ENCODE measurements at regions not wholly inside any gene's neighbourhood (a gene's known extent, or its start where the extent isn't known, plus 50 kb on each side); places are given as distances from the start of the nearest gene placed in this dataset.

DNA sequence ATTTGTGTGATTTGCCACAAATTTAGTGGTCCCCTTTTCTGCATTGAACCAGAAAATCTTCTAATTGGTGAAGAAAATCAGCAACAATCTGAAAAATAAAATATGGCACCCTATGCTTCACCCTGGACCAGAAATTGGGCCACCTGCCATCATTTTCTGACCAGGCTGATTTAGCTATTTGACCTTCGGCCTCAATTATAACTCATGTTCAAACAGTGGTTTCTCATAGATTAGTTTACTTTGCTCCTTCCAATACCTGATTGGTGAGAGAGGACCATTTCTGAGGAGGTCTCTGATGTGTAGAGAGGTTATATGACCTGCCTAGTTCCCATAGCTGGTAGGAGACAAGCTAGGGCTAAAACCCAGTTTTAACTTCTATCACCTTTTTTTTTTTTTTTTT, 59.0 kb downstream of the PTTG1 start:
- H3K27me3 ChIP-seq (ENCODE audit: control insufficient read depth in 4 of 4, insufficient read depth in 4 of 4, low read length in 3 of 4) = no peaks in the 10 kb centered on the region
- H3K27ac ChIP-seq (ENCODE audit: low read depth in 1 of 2, low read length in 2 of 2) = no peak overlapping the region
- TF ChIP-seq RXRA (IDR thresholded peaks at IDR 0.05) (no peak), TAF1 (conservative IDR thresholded peaks at IDR 0.05) (no peak), JUND (IDR thresholded peaks at IDR 0.05) (no peak), HNF4A (conservative IDR thresholded peaks at IDR 0.05) (no peak), GABPA (IDR thresholded peaks at IDR 0.05 in 1 of 2, conservative IDR thresholded peaks at IDR 0.05 in 1 of 2) (no peak), FOXA1 (IDR thresholded peaks at IDR 0.05) (no peak), FOXA2 (IDR thresholded peaks at IDR 0.05) (no peak), YY1 (IDR thresholded peaks at IDR 0.05) (no peak), RAD21 (IDR thresholded peaks at IDR 0.05) (no peak), EGR1 (IDR thresholded peaks at IDR 0.05; ENCODE audit: low read depth in 2 of 2) (no peak), HNF4G (IDR thresholded peaks at IDR 0.05) (no peak), NR2F2 (IDR thresholded peaks at IDR 0.05) (no peak), SP1 (IDR thresholded peaks at IDR 0.05) (no peak)
- TF ChIP-seq, protein P1, sequence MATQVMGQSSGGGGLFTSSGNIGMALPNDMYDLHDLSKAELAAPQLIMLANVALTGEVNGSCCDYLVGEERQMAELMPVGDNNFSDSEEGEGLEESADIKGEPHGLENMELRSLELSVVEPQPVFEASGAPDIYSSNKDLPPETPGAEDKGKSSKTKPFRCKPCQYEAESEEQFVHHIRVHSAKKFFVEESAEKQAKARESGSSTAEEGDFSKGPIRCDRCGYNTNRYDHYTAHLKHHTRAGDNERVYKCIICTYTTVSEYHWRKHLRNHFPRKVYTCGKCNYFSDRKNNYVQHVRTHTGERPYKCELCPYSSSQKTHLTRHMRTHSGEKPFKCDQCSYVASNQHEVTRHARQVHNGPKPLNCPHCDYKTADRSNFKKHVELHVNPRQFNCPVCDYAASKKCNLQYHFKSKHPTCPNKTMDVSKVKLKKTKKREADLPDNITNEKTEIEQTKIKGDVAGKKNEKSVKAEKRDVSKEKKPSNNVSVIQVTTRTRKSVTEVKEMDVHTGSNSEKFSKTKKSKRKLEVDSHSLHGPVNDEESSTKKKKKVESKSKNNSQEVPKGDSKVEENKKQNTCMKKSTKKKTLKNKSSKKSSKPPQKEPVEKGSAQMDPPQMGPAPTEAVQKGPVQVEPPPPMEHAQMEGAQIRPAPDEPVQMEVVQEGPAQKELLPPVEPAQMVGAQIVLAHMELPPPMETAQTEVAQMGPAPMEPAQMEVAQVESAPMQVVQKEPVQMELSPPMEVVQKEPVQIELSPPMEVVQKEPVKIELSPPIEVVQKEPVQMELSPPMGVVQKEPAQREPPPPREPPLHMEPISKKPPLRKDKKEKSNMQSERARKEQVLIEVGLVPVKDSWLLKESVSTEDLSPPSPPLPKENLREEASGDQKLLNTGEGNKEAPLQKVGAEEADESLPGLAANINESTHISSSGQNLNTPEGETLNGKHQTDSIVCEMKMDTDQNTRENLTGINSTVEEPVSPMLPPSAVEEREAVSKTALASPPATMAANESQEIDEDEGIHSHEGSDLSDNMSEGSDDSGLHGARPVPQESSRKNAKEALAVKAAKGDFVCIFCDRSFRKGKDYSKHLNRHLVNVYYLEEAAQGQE (IDR thresholded peaks at IDR 0.05) = no peak
- TF ChIP-seq, protein P2, sequence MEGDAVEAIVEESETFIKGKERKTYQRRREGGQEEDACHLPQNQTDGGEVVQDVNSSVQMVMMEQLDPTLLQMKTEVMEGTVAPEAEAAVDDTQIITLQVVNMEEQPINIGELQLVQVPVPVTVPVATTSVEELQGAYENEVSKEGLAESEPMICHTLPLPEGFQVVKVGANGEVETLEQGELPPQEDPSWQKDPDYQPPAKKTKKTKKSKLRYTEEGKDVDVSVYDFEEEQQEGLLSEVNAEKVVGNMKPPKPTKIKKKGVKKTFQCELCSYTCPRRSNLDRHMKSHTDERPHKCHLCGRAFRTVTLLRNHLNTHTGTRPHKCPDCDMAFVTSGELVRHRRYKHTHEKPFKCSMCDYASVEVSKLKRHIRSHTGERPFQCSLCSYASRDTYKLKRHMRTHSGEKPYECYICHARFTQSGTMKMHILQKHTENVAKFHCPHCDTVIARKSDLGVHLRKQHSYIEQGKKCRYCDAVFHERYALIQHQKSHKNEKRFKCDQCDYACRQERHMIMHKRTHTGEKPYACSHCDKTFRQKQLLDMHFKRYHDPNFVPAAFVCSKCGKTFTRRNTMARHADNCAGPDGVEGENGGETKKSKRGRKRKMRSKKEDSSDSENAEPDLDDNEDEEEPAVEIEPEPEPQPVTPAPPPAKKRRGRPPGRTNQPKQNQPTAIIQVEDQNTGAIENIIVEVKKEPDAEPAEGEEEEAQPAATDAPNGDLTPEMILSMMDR (IDR thresholded peaks at IDR 0.05; ENCODE audit: low read depth, low read length, missing input control) = no peak
- TF ChIP-seq, protein P3, sequence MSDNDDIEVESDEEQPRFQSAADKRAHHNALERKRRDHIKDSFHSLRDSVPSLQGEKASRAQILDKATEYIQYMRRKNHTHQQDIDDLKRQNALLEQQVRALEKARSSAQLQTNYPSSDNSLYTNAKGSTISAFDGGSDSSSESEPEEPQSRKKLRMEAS (IDR thresholded peaks at IDR 0.05) = no peak
- TF ChIP-seq, protein P4, sequence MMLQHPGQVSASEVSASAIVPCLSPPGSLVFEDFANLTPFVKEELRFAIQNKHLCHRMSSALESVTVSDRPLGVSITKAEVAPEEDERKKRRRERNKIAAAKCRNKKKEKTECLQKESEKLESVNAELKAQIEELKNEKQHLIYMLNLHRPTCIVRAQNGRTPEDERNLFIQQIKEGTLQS (IDR thresholded peaks at IDR 0.05) = no peak
- TF ChIP-seq, protein P5, sequence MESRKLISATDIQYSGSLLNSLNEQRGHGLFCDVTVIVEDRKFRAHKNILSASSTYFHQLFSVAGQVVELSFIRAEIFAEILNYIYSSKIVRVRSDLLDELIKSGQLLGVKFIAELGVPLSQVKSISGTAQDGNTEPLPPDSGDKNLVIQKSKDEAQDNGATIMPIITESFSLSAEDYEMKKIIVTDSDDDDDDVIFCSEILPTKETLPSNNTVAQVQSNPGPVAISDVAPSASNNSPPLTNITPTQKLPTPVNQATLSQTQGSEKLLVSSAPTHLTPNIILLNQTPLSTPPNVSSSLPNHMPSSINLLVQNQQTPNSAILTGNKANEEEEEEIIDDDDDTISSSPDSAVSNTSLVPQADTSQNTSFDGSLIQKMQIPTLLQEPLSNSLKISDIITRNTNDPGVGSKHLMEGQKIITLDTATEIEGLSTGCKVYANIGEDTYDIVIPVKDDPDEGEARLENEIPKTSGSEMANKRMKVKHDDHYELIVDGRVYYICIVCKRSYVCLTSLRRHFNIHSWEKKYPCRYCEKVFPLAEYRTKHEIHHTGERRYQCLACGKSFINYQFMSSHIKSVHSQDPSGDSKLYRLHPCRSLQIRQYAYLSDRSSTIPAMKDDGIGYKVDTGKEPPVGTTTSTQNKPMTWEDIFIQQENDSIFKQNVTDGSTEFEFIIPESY (IDR thresholded peaks at IDR 0.05) = no peak
- no peaks in the 10 kb centered on the region for H3K36me3 ChIP-seq (ENCODE audit: control insufficient read depth in 4 of 4, insufficient read depth in 3 of 4, low read depth in 1 of 4, low read length in 3 of 4)
- H3K4me3 ChIP-seq (ENCODE audit: low read depth in 1 of 3, low read length in 3 of 3) = no peak overlapping the region
- no peak for DNase-seq (ENCODE audit: low spot score)
- no peaks in the 10 kb centered on the region for H3K9me3 ChIP-seq (ENCODE audit: control insufficient read depth in 4 of 4, low read length in 3 of 4)
- WGBS = 25% methylated on average over 1 of the region's 1 CpG
- no peak overlapping the region for H3K9ac ChIP-seq (ENCODE audit: low read depth in 1 of 2, low read length in 2 of 2)
- H3K4me1 ChIP-seq (ENCODE audit: control insufficient read depth in 4 of 4, insufficient read depth in 4 of 4, low read length in 3 of 4) = no peaks in the 10 kb centered on the region
